ENCODE measurements at regions not wholly inside any gene's neighbourhood (a gene's known extent, or its start where the extent isn't known, plus 50 kb on each side); places are given as distances from the start of the nearest gene placed in this dataset.

- Histone ChIP-seq H3K27me3 (peaks cover 83% of the 10 kb centered on the region), H3K9me3 (peaks cover 0 to 13% (median 0%) of the 10 kb centered on the region in 3 donors), H3K4me1 (no peaks in the 10 kb centered on the region), H3K27ac (no peak overlapping the region), H3K36me3 (no peaks in the 10 kb centered on the region), H3K4me3 (no peak overlapping the region)
- ATAC-seq: no peak
- WGBS, 2 donors (ENCODE audit: low coverage in 1 of 2): 17 to 20% methylated on average over 2 to 3 of the region's 22 CpGs
- TF ChIP-seq EP300 (IDR thresholded peaks at IDR 0.05) (no peak), POLR2A (IDR thresholded peaks at IDR 0.05) (no peak), POLR2AphosphoS5 (IDR thresholded peaks at IDR 0.05) (no peak)
- TF ChIP-seq, protein P1, sequence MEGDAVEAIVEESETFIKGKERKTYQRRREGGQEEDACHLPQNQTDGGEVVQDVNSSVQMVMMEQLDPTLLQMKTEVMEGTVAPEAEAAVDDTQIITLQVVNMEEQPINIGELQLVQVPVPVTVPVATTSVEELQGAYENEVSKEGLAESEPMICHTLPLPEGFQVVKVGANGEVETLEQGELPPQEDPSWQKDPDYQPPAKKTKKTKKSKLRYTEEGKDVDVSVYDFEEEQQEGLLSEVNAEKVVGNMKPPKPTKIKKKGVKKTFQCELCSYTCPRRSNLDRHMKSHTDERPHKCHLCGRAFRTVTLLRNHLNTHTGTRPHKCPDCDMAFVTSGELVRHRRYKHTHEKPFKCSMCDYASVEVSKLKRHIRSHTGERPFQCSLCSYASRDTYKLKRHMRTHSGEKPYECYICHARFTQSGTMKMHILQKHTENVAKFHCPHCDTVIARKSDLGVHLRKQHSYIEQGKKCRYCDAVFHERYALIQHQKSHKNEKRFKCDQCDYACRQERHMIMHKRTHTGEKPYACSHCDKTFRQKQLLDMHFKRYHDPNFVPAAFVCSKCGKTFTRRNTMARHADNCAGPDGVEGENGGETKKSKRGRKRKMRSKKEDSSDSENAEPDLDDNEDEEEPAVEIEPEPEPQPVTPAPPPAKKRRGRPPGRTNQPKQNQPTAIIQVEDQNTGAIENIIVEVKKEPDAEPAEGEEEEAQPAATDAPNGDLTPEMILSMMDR (IDR thresholded peaks at IDR 0.05): no peak
Observed at GRCh38 chr9:135376511-135377265, 102.9 kb upstream of the PPP1R26 start.

GRCh38 chr9:135377431-135377830, 102.2 kb upstream of the PPP1R26 start:
- H3K9me3 ChIP-seq: peaks cover 0 to 13% (median 0%) of the 10 kb centered on the region in 3 donors
- no peak for TF ChIP-seq EP300 (IDR thresholded peaks at IDR 0.05)
- TF ChIP-seq, protein P1 (IDR thresholded peaks at IDR 0.05): no peak
- no peak for TF ChIP-seq POLR2A (IDR thresholded peaks at IDR 0.05)
- no peak for TF ChIP-seq POLR2AphosphoS5 (IDR thresholded peaks at IDR 0.05)
- no peak for ATAC-seq
- no peak overlapping the region for H3K4me3 ChIP-seq
- 93% methylated on average over 3 of the region's 12 CpGs; no CpG with 5 or more reads in 1 of the 2 donors for WGBS, 2 donors (ENCODE audit: low coverage in 1 of 2)
- peaks cover 83% of the 10 kb centered on the region for H3K27me3 ChIP-seq
- H3K36me3 ChIP-seq: no peaks in the 10 kb centered on the region
- no peak overlapping the region for H3K27ac ChIP-seq
- no peaks in the 10 kb centered on the region for H3K4me1 ChIP-seq

- Histone ChIP-seq H3K4me3 (no peak overlapping the region), H3K27me3 (peaks cover 83% of the 10 kb centered on the region), H3K4me1 (no peaks in the 10 kb centered on the region), H3K9me3 (peaks cover 0 to 13% (median 0%) of the 10 kb centered on the region in 3 donors), H3K27ac (no peak overlapping the region), H3K36me3 (no peaks in the 10 kb centered on the region)
- TF ChIP-seq EP300 (IDR thresholded peaks at IDR 0.05): no peak
- no peak for TF ChIP-seq POLR2A (IDR thresholded peaks at IDR 0.05)
- TF ChIP-seq, protein P1 (IDR thresholded peaks at IDR 0.05): no peak
- TF ChIP-seq POLR2AphosphoS5 (IDR thresholded peaks at IDR 0.05): no peak
- no CpG with 5 or more reads among the region's 15 CpGs for WGBS, 2 donors (ENCODE audit: low coverage in 1 of 2)
- no peak for ATAC-seq
Observed at GRCh38 chr9:135378751-135379150, 100.8 kb upstream of the PPP1R26 start.

DNA sequence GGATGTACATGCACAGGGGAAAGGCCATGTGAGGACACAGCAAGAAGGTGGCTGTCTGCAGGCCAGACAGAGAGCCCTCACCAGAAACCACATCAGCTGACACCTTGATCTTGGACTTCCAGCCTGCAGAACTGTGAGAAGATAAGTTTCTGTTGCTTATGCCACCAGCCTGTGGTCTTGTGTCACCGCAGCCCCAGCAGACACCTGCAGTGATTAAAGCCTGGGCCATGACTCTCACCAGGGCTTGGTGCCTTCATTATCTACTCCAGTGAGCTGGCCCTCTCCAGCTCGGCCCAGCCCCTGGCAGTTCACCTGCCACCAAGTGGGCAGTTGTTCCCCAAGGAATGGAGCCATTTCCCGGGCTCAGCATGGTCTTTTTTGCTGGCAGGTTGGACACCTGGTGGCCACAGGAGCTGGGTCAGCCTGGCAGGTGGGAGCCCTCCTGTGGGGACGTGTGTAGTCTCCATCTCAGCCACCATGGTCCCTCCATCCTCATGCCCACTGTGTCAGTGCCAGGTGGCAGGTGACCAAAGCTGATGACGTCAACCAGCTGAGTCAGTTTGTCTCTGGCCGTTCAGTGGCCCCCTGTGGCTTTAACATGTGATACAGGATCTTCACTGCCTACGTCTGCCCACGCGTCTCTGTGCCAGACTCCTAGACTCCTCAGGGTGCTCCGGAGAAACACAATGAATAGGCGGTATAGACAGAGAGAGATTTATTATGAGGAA, 99.9 kb upstream of the PPP1R26 start:
- Histone ChIP-seq H3K27ac (no peak overlapping the region), H3K4me1 (no peaks in the 10 kb centered on the region), H3K36me3 (no peaks in the 10 kb centered on the region), H3K9me3 (peaks cover 0 to 13% (median 0%) of the 10 kb centered on the region in 3 donors), H3K4me3 (no peak overlapping the region), H3K27me3 (peaks cover 83% of the 10 kb centered on the region)
- ATAC-seq: no peak
- 83% methylated on average over 6 of the region's 11 CpGs; no CpG with 5 or more reads in 1 of the 2 donors for WGBS, 2 donors (ENCODE audit: low coverage in 1 of 2)
- TF ChIP-seq POLR2A (IDR thresholded peaks at IDR 0.05) (no peak), EP300 (IDR thresholded peaks at IDR 0.05) (no peak), POLR2AphosphoS5 (IDR thresholded peaks at IDR 0.05) (no peak)
- TF ChIP-seq, protein P1 (IDR thresholded peaks at IDR 0.05): no peak
